Glomerular visceral epithelial cell (primary cell): ENCODE measurements at regions not wholly inside any gene's neighbourhood (a gene's known extent, or its start where the extent isn't known, plus 50 kb on each side); places are given as distances from the start of the nearest gene placed in this dataset.
A peak's percentile ranks its signal among the peaks of the same experiment; 100 is the strongest.
"Not testable (repeated sequence)": the region's sequence is repeated elsewhere in the genome, so short reads cannot be mapped to it uniquely, and the experiment has no call there.

Source experiments
- DNase-seq: peaks from one replicate; pipeline ENCODE4 v3.0.0-alpha.2; 2016; ENCODE audit errors: extremely low spot score

DNA sequence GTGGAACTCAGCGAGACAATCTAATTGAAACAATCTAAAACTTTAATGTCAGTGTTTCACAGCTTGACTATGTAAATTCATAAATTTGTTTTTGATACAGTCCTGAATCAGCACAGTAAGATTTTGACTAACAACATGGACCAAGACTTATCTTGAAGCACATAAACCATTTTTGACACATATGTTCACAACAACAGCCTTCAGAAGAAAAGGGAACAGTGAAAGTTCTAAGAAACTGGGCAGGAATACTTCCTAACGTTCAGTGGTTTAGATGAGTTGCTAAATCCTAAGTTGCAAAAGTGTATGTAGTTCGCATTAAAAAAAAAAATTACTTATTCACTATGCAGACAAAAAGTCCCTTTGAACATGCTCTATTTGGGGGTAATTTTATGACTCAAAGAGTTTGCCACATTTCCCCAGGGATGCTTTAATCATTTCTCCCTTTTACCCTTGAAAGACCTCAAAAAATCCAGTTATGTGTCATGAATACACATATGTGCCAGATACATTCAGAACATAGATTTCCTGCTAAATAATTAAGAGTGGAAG, 120.2 kb downstream of the MRPL39 start:
- no peak for DNase-seq

DNA sequence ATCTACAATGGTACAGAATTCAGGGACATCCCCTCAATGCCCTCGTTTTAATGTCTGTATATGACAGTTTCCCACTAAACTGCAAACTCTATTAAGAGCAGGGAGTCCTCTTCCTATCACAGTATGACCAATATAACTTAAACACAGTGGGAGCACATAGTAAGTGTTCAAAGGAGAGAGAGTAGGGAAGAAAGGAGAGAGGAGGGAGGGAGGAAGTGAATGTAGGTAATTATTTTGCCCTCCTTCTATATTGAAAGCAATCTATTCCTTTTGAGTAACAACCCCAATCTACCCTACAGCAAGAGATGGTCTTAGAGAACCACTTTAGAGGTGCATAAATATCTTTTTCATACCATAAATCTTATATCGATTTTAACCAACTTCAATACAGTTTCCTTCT, 121.4 kb downstream of the MRPL39 start:
- no peak for DNase-seq

DNA sequence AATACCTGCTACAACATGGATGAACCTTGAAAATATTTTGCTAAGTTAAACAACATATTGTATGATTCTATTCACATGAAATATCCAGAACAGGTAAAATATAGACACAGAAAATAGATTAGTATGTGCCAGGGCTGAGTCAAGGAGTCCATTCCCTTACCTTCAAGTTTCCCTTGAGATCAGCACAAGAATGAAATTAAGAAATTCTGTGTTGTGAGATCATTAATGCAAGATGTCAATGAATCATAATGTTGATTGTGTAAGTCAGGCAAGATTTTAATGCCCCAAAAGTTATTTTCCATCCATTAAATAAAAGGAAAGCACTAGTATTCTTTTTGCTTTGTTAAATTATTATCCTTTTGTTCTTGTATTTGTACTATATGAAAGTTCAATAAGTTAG, 139.4 kb downstream of the MRPL39 start:
- DNase-seq, result no peak

GRCh38 chr21:25467071-25467470, 140.2 kb downstream of the MRPL39 start:
- not testable (repeated sequence) for DNase-seq

- DNase-seq, result no peak
These were observed 140.8 kb downstream of the MRPL39 start for GRCh38 chr21:25466470-25466869.

DNA sequence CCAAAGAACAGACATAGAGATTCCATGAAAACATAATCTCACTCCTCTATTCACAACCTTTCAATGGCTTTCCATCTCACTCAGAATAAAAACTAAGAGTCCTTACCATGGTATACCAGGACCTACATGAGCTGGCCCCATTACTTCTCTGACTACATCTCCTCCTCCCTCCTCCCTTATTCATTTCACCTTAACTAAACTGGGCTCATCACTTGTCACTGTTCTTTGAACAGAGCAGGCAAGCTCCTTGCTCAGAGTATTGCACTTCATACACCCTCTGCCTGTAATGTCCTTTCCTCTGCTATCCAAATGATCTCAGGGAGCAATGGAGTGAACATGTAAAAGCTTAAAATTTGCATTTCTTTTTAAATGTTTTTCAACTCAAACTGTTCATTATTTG, 142.0 kb downstream of the MRPL39 start:
- DNase-seq, result no peak

DNA sequence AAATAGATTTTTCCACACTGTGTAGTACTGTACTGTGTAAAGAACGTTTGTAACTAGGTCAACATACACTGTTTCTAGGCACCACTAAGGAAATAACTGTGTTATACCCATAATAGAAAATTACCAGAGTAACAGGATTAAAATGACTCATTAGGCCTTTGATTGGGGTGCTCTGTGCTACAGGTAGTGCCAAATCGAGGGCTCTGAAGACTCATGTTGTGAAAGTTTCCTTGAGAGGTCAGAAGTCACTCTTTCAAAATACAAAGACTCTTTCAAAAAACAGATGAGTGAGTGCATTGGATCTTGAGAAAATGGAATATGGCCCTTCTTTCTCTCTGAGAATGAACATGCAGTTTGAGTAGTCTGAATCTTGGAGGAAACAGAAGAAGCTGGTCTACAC, 143.0 kb downstream of the MRPL39 start:
- DNase-seq, result no peak

DNA sequence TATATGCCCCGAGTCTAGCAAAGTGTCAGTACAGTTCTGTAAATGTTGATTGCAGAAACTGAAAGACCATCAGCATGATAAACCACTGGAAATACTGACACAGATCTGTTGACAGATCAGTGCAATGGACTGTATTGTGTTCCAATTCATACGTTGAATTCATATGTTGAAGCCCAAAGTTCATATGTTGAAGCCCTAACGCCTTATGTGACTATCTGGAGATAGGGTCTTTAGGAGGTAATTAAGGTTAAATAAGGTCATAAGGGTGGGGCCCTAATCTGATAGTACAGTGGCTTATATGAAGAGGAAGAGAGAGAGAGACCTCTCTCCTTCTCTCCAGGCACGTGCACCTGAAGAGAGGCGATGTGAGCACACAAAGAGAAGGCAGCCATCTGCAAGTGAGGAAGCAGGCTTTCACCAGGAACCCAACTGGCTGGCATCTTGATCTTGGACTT, 144.7 kb downstream of the MRPL39 start:
- no peak for DNase-seq

GRCh38 chr21:25461725-25462124, 145.6 kb downstream of the MRPL39 start:
- peak; percentile 10 for DNase-seq

DNA sequence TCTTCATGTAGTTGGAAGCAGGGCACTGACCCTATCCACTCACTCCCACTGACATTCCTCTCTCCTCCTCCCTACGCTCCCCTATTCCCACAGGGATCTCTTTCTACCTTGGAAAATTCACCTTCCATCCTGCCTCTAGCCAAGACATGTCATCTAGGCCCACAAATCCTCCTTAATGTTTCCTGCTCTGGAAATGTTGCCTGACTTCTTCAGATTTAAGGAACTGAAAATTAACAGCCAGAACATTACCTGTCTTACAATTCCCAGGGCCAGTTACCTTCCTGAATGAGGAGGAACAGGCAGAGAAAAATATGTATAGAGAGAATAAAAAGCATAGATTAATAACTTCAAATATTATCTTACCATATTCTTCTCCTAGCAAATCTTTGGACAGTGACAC, 147.3 kb downstream of the MRPL39 start:
- no peak for DNase-seq

- no peak for DNase-seq
These were observed 147.9 kb downstream of the MRPL39 start for GRCh38 chr21:25459365-25459764.

- no peak for DNase-seq
These were observed 148.8 kb downstream of the MRPL39 start for GRCh38 chr21:25458484-25458883.

DNA sequence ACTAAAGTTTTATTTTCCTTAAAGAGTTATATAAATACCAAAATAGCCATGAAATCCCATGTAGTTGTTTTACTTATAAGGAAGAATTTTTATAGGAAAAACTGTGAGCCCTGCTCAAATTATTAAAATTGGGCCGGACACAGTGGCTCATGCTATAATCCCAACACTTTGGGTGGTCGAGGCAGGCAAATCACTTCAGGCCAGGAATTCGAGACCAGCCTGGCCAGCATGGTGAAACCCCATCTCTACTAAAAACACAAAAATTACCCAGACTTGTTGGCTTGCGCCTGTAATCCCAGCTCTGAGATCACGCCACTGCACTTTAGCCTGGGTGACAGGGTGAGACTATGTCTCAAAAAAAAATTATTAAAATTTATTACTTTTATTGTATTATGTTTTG, 149.3 kb downstream of the MRPL39 start:
- no peak for DNase-seq

DNA sequence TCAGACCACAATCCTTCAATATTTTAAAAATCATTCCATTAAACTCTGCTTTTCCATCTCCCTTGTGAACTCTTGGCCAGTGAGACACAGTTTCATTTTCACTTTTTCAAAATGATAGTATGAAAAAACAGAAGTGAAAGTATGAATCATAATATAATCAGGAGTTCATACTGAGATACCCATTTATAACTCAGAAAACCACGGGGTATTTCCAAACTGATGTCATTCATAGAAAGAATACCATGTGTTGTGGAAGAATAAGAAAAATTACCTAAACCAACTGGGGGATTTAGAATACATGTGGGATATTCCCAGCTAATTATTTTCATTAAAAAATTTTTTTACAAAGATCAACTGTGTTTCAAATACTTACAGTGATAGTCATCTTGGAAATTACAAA, 149.9 kb downstream of the MRPL39 start:
- DNase-seq, result peak; percentile 77

DNA sequence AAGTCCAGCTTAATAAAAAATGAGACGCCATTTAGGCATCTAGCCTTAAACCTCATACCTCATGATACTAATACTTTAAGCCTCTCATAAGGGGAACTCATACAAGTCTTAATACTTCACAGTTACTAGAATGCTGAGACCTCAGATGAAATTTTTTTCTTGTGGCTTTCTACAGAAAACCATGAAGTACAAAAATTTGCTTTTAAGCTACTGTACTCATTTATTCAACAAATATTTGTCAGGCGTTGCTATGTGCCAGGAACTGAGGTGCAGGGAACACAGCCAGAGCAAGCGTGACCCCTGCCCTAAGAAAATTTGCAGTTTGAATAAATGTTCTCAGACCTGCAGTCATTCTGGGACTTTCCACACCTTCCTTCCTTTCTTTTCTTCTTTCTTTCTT, 150.6 kb downstream of the MRPL39 start:
- peak; percentile 64 for DNase-seq

DNA sequence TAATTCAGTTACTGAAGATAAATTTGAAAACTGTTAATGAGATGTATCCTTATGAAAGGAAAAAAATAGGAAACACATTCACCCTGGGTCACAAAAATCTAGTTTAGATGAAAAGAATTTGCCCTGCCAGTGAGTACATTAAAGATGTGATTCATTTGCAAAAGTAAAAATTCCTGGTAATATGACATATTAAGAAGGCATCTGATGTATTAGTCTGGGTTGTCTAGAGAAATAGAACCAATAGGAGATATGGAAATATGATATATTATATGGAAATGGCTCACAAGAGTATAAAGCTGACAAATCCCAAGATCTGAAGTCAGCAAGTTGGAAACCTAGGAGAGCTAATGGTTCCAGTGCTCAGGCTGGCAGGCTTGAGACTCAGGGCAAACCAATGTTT, 153.8 kb downstream of the MRPL39 start:
- no peak for DNase-seq

- no peak for DNase-seq
These were observed 157.3 kb downstream of the MRPL39 start for GRCh38 chr21:25449950-25450349.

DNA sequence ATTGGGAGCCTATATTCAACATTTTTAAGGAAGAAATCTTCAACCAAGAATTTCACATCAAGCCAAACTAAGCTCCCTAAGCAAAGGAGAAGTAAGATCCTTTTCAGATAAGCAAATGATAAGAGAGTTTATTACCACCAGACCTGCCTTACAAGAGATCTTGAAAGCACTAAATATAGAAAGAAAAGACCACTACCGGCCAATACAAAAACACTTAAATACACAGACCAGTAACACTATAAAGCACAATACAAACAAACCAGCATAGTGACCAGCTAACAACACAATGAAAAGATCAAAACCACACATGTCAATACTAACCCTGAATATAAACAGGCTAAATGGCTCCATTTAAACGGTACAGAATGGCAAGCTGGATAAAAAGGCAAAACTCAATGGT, 165.4 kb downstream of the MRPL39 start:
- DNase-seq, result no peak

DNA sequence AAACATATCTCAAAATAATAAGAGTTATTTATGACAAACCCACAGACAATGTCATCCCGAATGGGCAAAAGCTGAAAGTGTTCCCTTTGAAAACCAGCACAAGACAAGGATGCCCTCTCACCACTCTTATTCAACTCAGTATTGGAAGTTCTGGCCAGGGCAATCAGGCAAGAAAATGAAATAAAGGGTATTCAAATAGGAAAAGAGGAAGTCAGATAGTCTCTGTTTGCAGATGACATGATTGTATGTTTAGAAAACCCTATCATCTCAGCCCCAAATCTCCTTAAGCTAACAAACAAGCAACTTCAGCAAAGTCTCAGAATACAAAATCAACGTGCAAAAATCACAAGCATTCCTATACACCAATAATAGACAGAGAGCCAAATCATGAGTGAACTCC, 169.8 kb downstream of the MRPL39 start:
- not testable (repeated sequence) for DNase-seq

- peak; percentile 21 for DNase-seq
These were observed 178.7 kb downstream of the MRPL39 start for GRCh38 chr21:25428537-25428936.

- no peak for DNase-seq
These were observed 179.5 kb downstream of the MRPL39 start for GRCh38 chr21:25427828-25428227.

DNA sequence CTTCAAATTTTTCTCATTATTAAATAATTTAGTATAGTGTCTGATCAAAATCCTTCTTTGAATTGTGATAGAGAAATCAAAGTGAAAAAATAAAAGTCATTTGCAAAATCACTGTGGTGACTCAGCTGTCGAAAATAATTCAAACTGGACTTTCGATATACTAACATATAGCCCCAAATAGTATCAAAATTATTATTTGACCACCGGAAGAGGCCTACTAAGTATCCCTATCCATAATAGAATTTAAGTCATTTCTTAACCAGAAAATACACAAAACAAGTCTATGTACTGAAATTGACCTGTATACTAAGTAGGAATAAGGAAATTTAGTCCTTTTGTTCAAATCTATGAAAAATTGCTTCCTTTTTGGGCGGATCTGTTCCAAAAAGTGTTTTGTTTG, 180.7 kb downstream of the MRPL39 start:
- no peak for DNase-seq

DNA sequence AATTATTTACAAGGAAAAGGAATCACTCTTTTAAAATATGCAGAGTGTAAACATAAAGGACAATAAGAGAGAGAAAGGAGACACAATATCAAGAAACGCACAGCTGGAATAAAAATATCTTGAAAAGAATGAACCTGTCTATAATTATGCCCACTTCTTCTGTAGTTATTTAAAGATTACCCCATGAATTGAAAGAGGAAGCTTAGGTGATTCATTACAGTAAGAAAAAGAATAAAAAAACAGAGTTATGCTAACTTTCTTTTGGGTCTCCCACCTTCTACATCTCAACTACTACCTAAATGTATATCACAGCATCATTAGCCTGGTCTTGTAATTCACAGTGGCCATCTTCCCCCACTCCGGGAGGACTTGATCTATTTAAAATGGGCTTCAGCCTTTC, 182.1 kb downstream of the MRPL39 start:
- DNase-seq, result no peak

GRCh38 chr21:25424634-25425033, 182.6 kb downstream of the MRPL39 start:
- no peak for DNase-seq

GRCh38 chr21:25424048-25424447, 183.2 kb downstream of the MRPL39 start:
- no peak for DNase-seq
